ENCODE measurements at regions not wholly inside any gene's neighbourhood (a gene's known extent, or its start where the extent isn't known, plus 50 kb on each side); places are given as distances from the start of the nearest gene placed in this dataset.

- Histone ChIP-seq H3K4me1 (no peaks in the 10 kb centered on the region), H3K4me3 (no peak overlapping the region), H3K27ac (no peak overlapping the region), H3K27me3 (no peaks in the 10 kb centered on the region), H3K9me3 (no peaks in the 10 kb centered on the region), H3K36me3 (replicated peaks in 1 of 2; ENCODE audit: insufficient read depth in 1 of 2, low read depth in 2 of 2) (no peaks in the 10 kb centered on the region)
- no peak for DNase-seq
- TF ChIP-seq, protein P1, sequence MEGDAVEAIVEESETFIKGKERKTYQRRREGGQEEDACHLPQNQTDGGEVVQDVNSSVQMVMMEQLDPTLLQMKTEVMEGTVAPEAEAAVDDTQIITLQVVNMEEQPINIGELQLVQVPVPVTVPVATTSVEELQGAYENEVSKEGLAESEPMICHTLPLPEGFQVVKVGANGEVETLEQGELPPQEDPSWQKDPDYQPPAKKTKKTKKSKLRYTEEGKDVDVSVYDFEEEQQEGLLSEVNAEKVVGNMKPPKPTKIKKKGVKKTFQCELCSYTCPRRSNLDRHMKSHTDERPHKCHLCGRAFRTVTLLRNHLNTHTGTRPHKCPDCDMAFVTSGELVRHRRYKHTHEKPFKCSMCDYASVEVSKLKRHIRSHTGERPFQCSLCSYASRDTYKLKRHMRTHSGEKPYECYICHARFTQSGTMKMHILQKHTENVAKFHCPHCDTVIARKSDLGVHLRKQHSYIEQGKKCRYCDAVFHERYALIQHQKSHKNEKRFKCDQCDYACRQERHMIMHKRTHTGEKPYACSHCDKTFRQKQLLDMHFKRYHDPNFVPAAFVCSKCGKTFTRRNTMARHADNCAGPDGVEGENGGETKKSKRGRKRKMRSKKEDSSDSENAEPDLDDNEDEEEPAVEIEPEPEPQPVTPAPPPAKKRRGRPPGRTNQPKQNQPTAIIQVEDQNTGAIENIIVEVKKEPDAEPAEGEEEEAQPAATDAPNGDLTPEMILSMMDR (IDR thresholded peaks at IDR 0.05): no peak
- no peak for TF ChIP-seq POLR2A (IDR thresholded peaks at IDR 0.05)
- ATAC-seq: no peak
- intact Hi-C loops (cut with DNase I): no loop called here
- WGBS, 2 donors: 21 to 22% methylated on average over 3 of the region's 3 CpGs
These were observed 1096.1 kb upstream of the EEF2KMT start for GRCh38 chr16:6193718-6194117.

DNA sequence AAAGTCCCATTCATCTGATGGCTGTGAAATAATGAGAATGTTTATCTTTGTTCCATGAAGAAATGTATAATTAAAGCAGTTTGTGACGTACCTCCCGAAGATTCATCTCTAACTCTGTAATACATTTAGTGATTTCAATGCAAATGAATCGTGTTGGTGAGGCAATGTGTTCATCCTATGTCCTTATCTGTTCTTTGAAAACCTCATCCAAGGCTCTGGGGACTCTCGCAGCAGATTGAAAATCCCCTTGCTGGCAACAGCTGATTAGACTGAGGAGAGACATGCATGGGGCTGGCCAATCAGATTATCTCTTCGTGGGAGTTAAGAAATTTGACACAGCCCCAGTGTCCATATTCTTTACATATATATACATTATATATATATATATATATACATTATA, 1095.4 kb upstream of the EEF2KMT start:
- H3K4me1 ChIP-seq: no peaks in the 10 kb centered on the region
- intact Hi-C loops (cut with DNase I): no loop called here
- ATAC-seq: no peak

DNA sequence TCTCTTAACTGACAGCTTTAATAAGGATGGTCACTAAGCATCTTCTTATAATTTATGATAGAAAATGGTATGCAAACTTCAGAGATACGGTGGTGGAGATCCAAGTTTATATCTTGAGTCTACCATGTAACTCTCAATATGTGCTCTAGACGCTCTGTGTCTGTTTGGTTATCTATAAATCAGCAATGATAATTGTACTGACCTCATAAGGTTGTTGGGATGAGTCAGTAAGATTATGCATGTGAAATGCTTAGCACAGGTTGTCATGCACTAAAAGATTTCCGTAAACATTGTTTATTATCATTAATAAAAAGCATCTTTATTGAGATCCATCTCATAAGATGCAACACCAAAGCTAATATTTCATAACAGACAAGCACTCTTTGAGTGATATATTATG, 1094.9 kb upstream of the EEF2KMT start:
- Histone ChIP-seq H3K27me3 (no peaks in the 10 kb centered on the region), H3K4me1 (no peaks in the 10 kb centered on the region), H3K27ac (no peak overlapping the region), H3K36me3 (replicated peaks in 1 of 2; ENCODE audit: insufficient read depth in 1 of 2, low read depth in 2 of 2) (no peaks in the 10 kb centered on the region), H3K4me3 (no peak overlapping the region), H3K9me3 (no peaks in the 10 kb centered on the region)
- WGBS, 2 donors: 61 to 64% methylated on average over 3 of the region's 3 CpGs
- DNase-seq (no peak), ATAC-seq (no peak)
- intact Hi-C loops (cut with DNase I): no loop called here
- TF ChIP-seq, protein P1 (IDR thresholded peaks at IDR 0.05): no peak

More for the DNA sequence above, 1095.4 kb upstream of the EEF2KMT start:
- DNase-seq: no peak
- Histone ChIP-seq H3K36me3 (replicated peaks in 1 of 2; ENCODE audit: insufficient read depth in 1 of 2, low read depth in 2 of 2) (no peaks in the 10 kb centered on the region), H3K27me3 (no peaks in the 10 kb centered on the region), H3K4me3 (no peak overlapping the region), H3K9me3 (no peaks in the 10 kb centered on the region), H3K27ac (no peak overlapping the region)
- TF ChIP-seq, protein P1 (IDR thresholded peaks at IDR 0.05): no peak
- no peak for TF ChIP-seq POLR2A (IDR thresholded peaks at IDR 0.05)
- WGBS, 2 donors: 53 to 60% methylated on average over 5 of the region's 5 CpGs

GRCh38 chr16:6190776-6191175, 1093.2 kb upstream of the EEF2KMT start:
- Histone ChIP-seq H3K27me3 (no peaks in the 10 kb centered on the region), H3K4me1 (no peaks in the 10 kb centered on the region), H3K36me3 (replicated peaks in 1 of 2; ENCODE audit: insufficient read depth in 1 of 2, low read depth in 2 of 2) (no peaks in the 10 kb centered on the region), H3K9me3 (no peaks in the 10 kb centered on the region), H3K4me3 (no peak overlapping the region), H3K27ac (no peak overlapping the region)
- DNase-seq (no peak), ATAC-seq (no peak)
- 67 to 72% methylated on average over 7 of the region's 7 CpGs for WGBS, 2 donors
- TF ChIP-seq, protein P1 (IDR thresholded peaks at IDR 0.05): no peak
- TF ChIP-seq POLR2A (IDR thresholded peaks at IDR 0.05): no peak
- intact Hi-C loops (cut with DNase I): no loop called here

DNA sequence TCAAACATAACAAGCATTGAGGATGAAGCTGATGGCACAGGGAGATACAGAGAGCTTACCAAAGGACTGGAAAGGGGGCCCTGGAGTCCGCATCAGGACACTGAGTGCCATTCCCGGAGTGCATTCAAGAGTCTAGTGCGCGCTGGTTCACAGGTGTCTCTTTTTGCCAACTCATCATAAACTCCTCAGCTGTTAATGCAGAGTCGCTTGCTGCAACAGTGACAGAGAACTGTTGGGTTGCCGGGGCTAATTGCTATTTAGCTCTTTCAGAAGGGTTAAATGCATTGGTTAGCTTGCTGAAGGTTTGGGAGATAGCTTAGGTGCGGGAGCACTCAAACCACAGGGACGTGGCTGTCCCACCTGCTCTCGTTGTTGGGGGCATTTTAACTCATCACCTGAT, 1091.6 kb upstream of the EEF2KMT start:
- Histone ChIP-seq H3K27me3 (no peaks in the 10 kb centered on the region), H3K9me3 (no peaks in the 10 kb centered on the region), H3K4me3 (no peak overlapping the region), H3K36me3 (replicated peaks in 1 of 2; ENCODE audit: insufficient read depth in 1 of 2, low read depth in 2 of 2) (no peaks in the 10 kb centered on the region), H3K27ac (no peak overlapping the region), H3K4me1 (no peaks in the 10 kb centered on the region)
- 68 to 70% methylated on average over 9 of the region's 9 CpGs for WGBS, 2 donors
- intact Hi-C loops (cut with DNase I): no loop called here
- ATAC-seq (no peak), DNase-seq (no peak)
- TF ChIP-seq, protein P1 (IDR thresholded peaks at IDR 0.05): no peak
- no peak for TF ChIP-seq POLR2A (IDR thresholded peaks at IDR 0.05)
